GM23338 (cell line): ENCODE measurements at regions not wholly inside any gene's neighbourhood (a gene's known extent, or its start where the extent isn't known, plus 50 kb on each side); places are given as distances from the start of the nearest gene placed in this dataset.

Source experiments
- ATAC-seq: fragments of 200-7000 bp; cut with Tn5 transposase; 3 replicates; pipeline ENCODE4 v1.9.1; 2020
- DNase-seq: peaks from one replicate; pipeline ENCODE4 v3.0.0-alpha.2; 2015; ENCODE audit warnings: low spot score
- H2AFZ ChIP-seq: fragments of 200-600 bp; sonication (generic); 2 replicates; pipeline ENCODE4 v1.8.0; 2016; ENCODE audit warnings: antibody characterized with exemption, mild to moderate bottlenecking, moderate library complexity
- H3F3A ChIP-seq: fragments of 200-600 bp; sonication (generic); replicated peaks from 2 replicates; pipeline ENCODE4 v1.8.0; 2017; ENCODE audit warnings: antibody characterized with exemption, mixed run types, low read depth
- H3K27ac ChIP-seq: fragments of 200-600 bp; sonication (generic); 2 replicates; pipeline ENCODE4 v1.6.1; 2016; ENCODE audit warnings: low read depth
- H3K27me3 ChIP-seq: fragments of 200-600 bp; sonication (generic); 2 replicates; pipeline ENCODE4 v1.8.0; 2016; ENCODE audit warnings: mild to moderate bottlenecking, mixed run types, moderate library complexity; ENCODE audit not compliant: insufficient read depth
- H3K36me3 ChIP-seq: fragments of 200-600 bp; sonication (generic); 2 replicates; pipeline ENCODE4 v1.8.0; 2016; ENCODE audit warnings: mild to moderate bottlenecking; ENCODE audit not compliant: insufficient read depth
- H3K4me1 ChIP-seq: fragments of 200-600 bp; sonication (generic); 2 replicates; pipeline ENCODE4 v1.8.0; 2016; ENCODE audit warnings: mild to moderate bottlenecking, moderate library complexity; ENCODE audit not compliant: insufficient read depth
- H3K4me2 ChIP-seq: fragments of 200-600 bp; sonication (generic); 2 replicates; pipeline ENCODE4 v1.7.1; 2017; ENCODE audit warnings: mixed run types
- H3K4me3 ChIP-seq: fragments of 200-600 bp; sonication (generic); 2 replicates; pipeline ENCODE4 v1.6.1; 2016; ENCODE audit warnings: mixed run types
- H3K79me2 ChIP-seq: fragments of 200-600 bp; sonication (generic); replicated peaks from 2 replicates; pipeline ENCODE4 v1.8.0; 2017; ENCODE audit warnings: mild to moderate bottlenecking; ENCODE audit not compliant: insufficient read depth
- H3K9me2 ChIP-seq: fragments of 200-600 bp; sonication (generic); 2 replicates; pipeline ENCODE4 v1.8.0; 2017; ENCODE audit not compliant: insufficient read depth
- H4K20me1 ChIP-seq: fragments of 200-600 bp; sonication (generic); replicated peaks from 2 replicates; pipeline ENCODE4 v1.8.0; 2017; ENCODE audit warnings: mild to moderate bottlenecking; ENCODE audit not compliant: insufficient read depth
- H3K27ac Mint-ChIP-seq: 2 replicates; pipeline ENCODE4 v1.8.0; 2020; ENCODE audit warnings: inconsistent platforms, mild to moderate bottlenecking, moderate library complexity, mixed read lengths
- H3K27me3 Mint-ChIP-seq: 3 replicates; pipeline ENCODE4 v1.8.0; 2022; ENCODE audit warnings: low read depth, mild to moderate bottlenecking, moderate library complexity, mixed read lengths, inconsistent platforms; ENCODE audit not compliant: insufficient read depth, poor library complexity
- H3K36me3 Mint-ChIP-seq: 3 replicates; pipeline ENCODE4 v1.8.0; 2021; ENCODE audit warnings: low read depth, mild to moderate bottlenecking, inconsistent platforms, moderate library complexity, mixed read lengths
- H3K4me1 Mint-ChIP-seq: 3 replicates; pipeline ENCODE4 v1.8.0; 2020; ENCODE audit warnings: mild to moderate bottlenecking, inconsistent platforms, mixed read lengths
- H3K4me3 Mint-ChIP-seq: 3 replicates; pipeline ENCODE4 v1.8.0; 2021; ENCODE audit warnings: moderate library complexity, mild to moderate bottlenecking, inconsistent platforms, mixed read lengths
- H3K9me3 Mint-ChIP-seq: 3 replicates; pipeline ENCODE4 v1.8.0; 2020; ENCODE audit warnings: moderate library complexity, mild to moderate bottlenecking, inconsistent platforms, mixed read lengths
- CREB1 ChIP-seq: fragments of 250-450 bp; sonication (Bioruptor Pico); IDR thresholded peaks from 2 replicates; pipeline ENCODE4 v1.5.0; 2020; ENCODE audit warnings: low read depth, mild to moderate bottlenecking, moderate library complexity
- CTCF ChIP-seq, 2 experiments: fragments of 200-600 bp in 1 of 2; sonication (generic) in 1 of 2; conservative IDR thresholded peaks; 2 replicates each; pipeline versions ENCODE4 v1.5.1 to v1.6.1; 2016 to 2017; ENCODE audit warnings: antibody characterized with exemption in 2 of 2, low read depth in 2 of 2, mild to moderate bottlenecking in 2 of 2, moderate library complexity in 1 of 2
- ETS1 ChIP-seq: IDR thresholded peaks from 2 replicates; pipeline ENCODE4 v1.6.1; 2016; ENCODE audit warnings: antibody characterized with exemption
- EZH2 ChIP-seq: fragments of 200-600 bp; sonication (generic); IDR thresholded peaks from one replicate; pipeline ENCODE4 v1.8.0; 2017; ENCODE audit warnings: antibody characterized with exemption, mild to moderate bottlenecking, low read depth; ENCODE audit not compliant: unreplicated experiment
- EZH2phosphoT487 ChIP-seq: fragments of 200-600 bp; sonication (generic); IDR thresholded peaks from one replicate; pipeline ENCODE4 v1.8.1; 2018; ENCODE audit warnings: antibody characterized with exemption; ENCODE audit not compliant: unreplicated experiment
- JUNB ChIP-seq: IDR thresholded peaks from one replicate; pipeline ENCODE4 v1.6.1; 2016; ENCODE audit warnings: antibody characterized with exemption; ENCODE audit not compliant: unreplicated experiment
- NANOG ChIP-seq: IDR thresholded peaks from 2 replicates; pipeline ENCODE4 v1.6.1; 2016; ENCODE audit warnings: antibody characterized with exemption, borderline replicate concordance
- POLR2AphosphoS5 ChIP-seq: IDR thresholded peaks from 2 replicates; pipeline ENCODE4 v1.6.1; 2016; ENCODE audit warnings: antibody characterized with exemption, low read depth
- REST ChIP-seq: IDR thresholded peaks from one replicate; pipeline ENCODE4 v1.6.1; 2018; ENCODE audit warnings: antibody characterized with exemption; ENCODE audit not compliant: unreplicated experiment
- STAT1 ChIP-seq: IDR thresholded peaks from one replicate; pipeline ENCODE4 v1.6.1; 2016; ENCODE audit warnings: antibody characterized with exemption; ENCODE audit not compliant: unreplicated experiment
- ZNF114 ChIP-seq: fragments of 250-450 bp; sonication (Bioruptor Pico); IDR thresholded peaks from 2 replicates; pipeline ENCODE4 v1.5.0; 2020; ENCODE audit warnings: mild to moderate bottlenecking, moderate library complexity
- ZNF331 ChIP-seq: fragments of 250-450 bp; sonication (Bioruptor Pico); IDR thresholded peaks from 2 replicates; pipeline ENCODE4 v1.5.0; 2020; ENCODE audit warnings: low read depth, mild to moderate bottlenecking, moderate library complexity
- ZNF462 ChIP-seq: fragments of 250-450 bp; sonication (Bioruptor Pico); IDR thresholded peaks from 2 replicates; pipeline ENCODE4 v1.5.0; 2020; ENCODE audit warnings: mild to moderate bottlenecking, moderate library complexity

- H3K36me3 ChIP-seq, result no peaks in the 10 kb centered on the region
- Mint-ChIP-seq H3K27ac (no peak overlapping the region), H3K4me3 (no peak overlapping the region), H3K9me3 (no peaks in the 10 kb centered on the region), H3K36me3 (no peaks in the 10 kb centered on the region), H3K4me1 (no peaks in the 10 kb centered on the region), H3K27me3 (peaks cover 2% of the 10 kb centered on the region)
- no peak overlapping the region for H3K4me3 ChIP-seq
- H3K27me3 ChIP-seq, result no peaks in the 10 kb centered on the region
- peak overlapping the region; percentile 53; the same call in 1 of the 2 replicates for H2AFZ ChIP-seq
- no peak for TF ChIP-seq ETS1
- TF ChIP-seq CTCF (conservative IDR thresholded peaks at IDR 0.05; ENCODE audit: low read depth in 2 of 2), result no peak
- no peak for TF ChIP-seq ZNF114 (CRISPR knock-in tag)
- no peak for TF ChIP-seq NANOG
- no peak for TF ChIP-seq ZNF331
- no peak for TF ChIP-seq STAT1
- no peak for TF ChIP-seq EZH2phosphoT487
- TF ChIP-seq REST, result no peak
- TF ChIP-seq POLR2AphosphoS5, result no peak
- TF ChIP-seq CREB1 (CRISPR knock-in tag), result no peak
- TF ChIP-seq ZNF462 (CRISPR knock-in tag), result no peak
- no peak for TF ChIP-seq EZH2
- TF ChIP-seq JUNB, result no peak
- H3K4me2 ChIP-seq, result no peak overlapping the region
- H3K9me2 ChIP-seq, result no peaks in the 10 kb centered on the region
- H3K4me1 ChIP-seq, result no peaks in the 10 kb centered on the region
- ATAC-seq, result no peak
- no peaks in the 10 kb centered on the region for H3F3A ChIP-seq
- no peak overlapping the region for H3K27ac ChIP-seq
- no peaks in the 10 kb centered on the region for H3K79me2 ChIP-seq
- H4K20me1 ChIP-seq, result no peaks in the 10 kb centered on the region
- DNase-seq, result no peak
These were observed 608.7 kb downstream of the SH2D4B start for GRCh38 chr10:81146436-81146835.
